ENCODE measurements at regions not wholly inside any gene's neighbourhood (a gene's known extent, or its start where the extent isn't known, plus 50 kb on each side); places are given as distances from the start of the nearest gene placed in this dataset.

DNA sequence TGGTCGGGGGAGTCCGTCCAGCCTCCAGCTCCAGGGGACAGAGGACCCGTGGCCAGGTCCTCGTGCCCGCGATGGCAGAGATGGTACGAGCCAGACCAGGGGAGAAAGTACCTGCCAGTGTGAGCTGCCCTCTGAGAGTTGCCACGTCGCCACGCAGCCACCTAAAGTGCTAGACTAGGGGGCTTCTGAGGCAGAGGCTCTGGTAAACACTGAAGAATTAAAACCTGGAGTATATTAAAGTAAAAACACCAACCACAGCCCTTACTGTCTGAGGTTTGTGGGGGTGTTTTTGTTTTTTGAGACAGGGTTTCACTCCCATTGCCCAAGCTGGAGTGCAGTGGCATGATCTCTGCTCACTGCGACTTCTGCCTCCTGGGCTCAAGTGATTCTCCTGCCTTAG, 60.1 kb upstream of the SORCS2 start:
- TF ChIP-seq, protein P1, sequence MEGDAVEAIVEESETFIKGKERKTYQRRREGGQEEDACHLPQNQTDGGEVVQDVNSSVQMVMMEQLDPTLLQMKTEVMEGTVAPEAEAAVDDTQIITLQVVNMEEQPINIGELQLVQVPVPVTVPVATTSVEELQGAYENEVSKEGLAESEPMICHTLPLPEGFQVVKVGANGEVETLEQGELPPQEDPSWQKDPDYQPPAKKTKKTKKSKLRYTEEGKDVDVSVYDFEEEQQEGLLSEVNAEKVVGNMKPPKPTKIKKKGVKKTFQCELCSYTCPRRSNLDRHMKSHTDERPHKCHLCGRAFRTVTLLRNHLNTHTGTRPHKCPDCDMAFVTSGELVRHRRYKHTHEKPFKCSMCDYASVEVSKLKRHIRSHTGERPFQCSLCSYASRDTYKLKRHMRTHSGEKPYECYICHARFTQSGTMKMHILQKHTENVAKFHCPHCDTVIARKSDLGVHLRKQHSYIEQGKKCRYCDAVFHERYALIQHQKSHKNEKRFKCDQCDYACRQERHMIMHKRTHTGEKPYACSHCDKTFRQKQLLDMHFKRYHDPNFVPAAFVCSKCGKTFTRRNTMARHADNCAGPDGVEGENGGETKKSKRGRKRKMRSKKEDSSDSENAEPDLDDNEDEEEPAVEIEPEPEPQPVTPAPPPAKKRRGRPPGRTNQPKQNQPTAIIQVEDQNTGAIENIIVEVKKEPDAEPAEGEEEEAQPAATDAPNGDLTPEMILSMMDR (IDR thresholded peaks at IDR 0.05; ENCODE audit: insufficient read depth, low read depth, low read length, missing control alignments): no peak
- DNase-seq (ENCODE audit: low read depth): no peak

DNA sequence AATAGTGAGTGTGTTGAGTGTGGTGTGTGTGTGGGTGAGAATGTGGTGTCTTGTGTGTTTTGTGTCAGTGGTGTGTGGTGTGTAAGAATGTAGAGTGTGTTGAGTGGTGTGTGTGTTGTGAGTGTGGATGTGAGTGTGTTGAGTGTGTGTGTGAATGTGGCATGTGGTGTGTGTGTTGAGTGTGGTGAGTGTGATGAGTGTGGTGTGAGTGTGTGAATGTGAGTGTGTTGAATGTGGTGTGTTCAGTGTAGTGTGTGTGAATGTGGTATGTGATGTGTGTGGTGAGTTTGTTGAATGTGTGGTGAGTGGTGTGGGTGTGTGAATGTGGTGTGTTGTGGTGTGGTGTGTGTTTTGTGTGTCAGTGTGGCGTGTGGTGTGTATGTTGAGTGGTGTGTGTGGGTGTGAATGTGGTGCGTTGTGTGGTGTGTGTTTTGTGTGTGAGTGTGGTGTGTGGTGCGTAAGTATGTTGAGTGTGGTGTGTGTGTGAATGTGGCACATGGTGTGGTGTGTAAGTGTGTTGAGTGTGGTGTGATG, 60.8 kb upstream of the SORCS2 start:
- TF ChIP-seq, protein P1 (IDR thresholded peaks at IDR 0.05; ENCODE audit: insufficient read depth, low read depth, low read length, missing control alignments): no peak
- DNase-seq (ENCODE audit: low read depth): no peak
- H3K4me3 ChIP-seq (ENCODE audit: low read length): no peak overlapping the region

More for the DNA sequence above, 60.1 kb upstream of the SORCS2 start:
- H3K4me3 ChIP-seq (ENCODE audit: low read length): no peak overlapping the region

DNA sequence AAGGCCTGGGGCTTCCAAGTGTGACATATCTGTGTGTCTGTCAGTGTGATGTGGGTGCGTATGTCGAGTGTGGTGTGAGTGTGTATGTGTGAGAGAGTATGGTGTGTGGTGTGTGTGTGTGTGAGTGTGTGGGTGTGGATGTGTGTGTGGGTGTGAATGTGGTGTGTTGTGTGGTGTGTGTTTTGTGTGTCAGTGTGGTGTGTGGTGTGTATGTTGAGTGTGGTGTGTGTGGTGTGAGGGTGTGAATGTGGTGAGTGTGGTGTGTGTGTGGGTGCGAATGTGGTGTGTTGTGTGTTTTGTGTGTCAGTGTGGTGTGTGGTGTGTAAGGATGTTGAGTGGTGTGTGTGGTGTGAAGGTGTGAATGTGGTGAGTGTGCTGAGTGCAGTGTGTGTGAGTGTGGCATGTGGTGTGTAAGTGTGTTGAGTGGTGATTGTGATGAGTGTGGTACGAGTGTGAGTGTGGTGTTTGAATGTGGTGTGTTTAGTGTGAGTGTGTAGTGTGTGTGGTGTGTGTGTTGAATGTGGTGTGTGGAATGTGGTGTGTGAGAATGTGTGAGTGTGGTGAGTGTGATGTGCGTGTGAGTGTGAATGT, 61.6 kb upstream of the SORCS2 start:
- H3K4me3 ChIP-seq (ENCODE audit: low read length): no peak overlapping the region
- TF ChIP-seq, protein P1 (IDR thresholded peaks at IDR 0.05; ENCODE audit: insufficient read depth, low read depth, low read length, missing control alignments): no peak
- DNase-seq (ENCODE audit: low read depth): no peak

DNA sequence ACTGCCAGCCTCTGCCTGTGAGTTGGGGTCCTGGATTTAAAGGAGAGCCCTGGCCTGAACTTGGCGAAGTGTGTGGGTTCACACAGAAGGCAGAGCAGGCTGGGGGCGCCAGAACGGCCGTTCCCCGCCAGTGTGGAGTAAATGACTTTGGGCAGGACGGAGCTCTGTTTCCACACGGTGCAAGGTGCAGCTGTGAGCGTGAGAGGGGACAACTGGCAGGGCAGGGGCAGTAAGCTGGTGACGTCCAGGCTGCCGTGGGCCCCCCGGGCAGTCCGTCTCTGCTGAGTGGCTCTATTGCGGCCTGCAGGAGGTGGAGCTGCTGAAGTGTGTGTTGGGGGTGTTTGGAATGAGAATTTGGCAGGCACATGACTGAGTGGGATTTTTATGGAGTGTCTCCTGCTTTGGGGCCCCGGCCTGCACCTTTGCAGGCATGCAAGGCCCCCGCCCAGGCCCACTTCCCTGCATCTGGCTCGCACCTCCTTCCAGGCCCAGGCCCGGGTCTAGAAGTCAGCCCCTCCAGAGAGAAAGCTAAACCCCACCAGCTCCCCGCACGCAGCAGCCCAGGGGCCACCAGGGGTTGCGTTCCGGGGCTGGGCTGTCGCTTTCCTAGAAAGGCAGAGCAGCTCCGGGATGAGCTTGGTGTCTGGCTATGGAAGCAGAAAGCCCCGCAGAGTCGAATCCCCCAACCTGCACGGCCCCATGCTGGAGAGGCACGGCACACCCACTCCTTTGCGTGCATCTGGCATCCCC, 62.2 kb upstream of the GRPEL1 start:
- H3K4me3 ChIP-seq (ENCODE audit: low read length): no peak overlapping the region
- TF ChIP-seq, protein P1 (IDR thresholded peaks at IDR 0.05; ENCODE audit: insufficient read depth, low read depth, low read length, missing control alignments): no peak

DNA sequence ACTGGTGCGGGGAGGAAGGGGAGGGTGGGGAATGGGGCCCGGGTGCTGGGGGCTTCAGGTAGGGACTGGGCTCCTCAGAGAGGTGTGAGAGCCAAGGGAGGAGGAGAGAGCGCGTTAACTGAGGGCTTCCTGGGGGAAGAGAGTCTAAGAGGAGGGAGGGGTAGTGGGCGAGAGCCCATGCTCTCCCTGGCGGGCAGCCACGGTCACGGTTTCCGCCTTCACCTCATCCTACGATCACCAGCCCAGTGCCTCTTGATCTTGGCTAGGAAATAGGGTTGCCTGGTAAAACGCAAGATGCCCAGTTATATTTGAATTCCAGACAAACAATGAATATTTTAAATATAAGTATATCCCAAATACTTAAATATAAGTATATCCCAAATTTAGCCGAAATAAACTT, 60.8 kb upstream of the GRPEL1 start:
- H3K4me3 ChIP-seq (ENCODE audit: low read length): no peak overlapping the region
- no peak for DNase-seq (ENCODE audit: low read depth)
- TF ChIP-seq, protein P1 (IDR thresholded peaks at IDR 0.05; ENCODE audit: insufficient read depth, low read depth, low read length, missing control alignments): no peak

More for the DNA sequence above, 62.2 kb upstream of the GRPEL1 start:
- DNase-seq (ENCODE audit: low read depth): no peak

DNA sequence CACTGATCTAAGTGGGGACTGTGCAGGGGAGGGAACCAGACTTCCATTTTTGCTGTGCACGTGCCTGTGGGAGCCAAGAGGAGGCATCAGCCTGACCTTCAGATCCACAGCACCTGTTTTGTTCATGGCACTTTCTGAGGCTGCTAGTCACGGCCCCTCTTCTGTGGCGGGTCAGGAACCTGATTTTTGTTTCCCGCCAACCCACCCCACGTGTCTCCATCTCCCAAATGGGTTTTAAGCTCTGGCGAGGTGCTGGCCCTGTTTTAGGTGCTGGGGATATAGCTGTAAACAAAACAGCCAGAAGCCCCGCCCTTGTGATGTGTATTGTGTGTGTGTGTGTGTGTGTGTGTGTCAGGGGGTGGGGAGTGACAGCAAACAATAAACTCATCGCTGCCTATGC, 60.4 kb upstream of the GRPEL1 start:
- DNase-seq (ENCODE audit: low read depth): no peak
- TF ChIP-seq, protein P1 (IDR thresholded peaks at IDR 0.05; ENCODE audit: insufficient read depth, low read depth, low read length, missing control alignments): no peak
- H3K4me3 ChIP-seq (ENCODE audit: low read length): no peak overlapping the region

All from epithelial cell of esophagus (primary cell).